HG02884 (cell line): ENCODE measurements at regions not wholly inside any gene's neighbourhood (a gene's known extent, or its start where the extent isn't known, plus 50 kb on each side); places are given as distances from the start of the nearest gene placed in this dataset.
"Not testable (repeated sequence)": the region's sequence is repeated elsewhere in the genome, so short reads cannot be mapped to it uniquely, and the experiment has no call there.

Experiments used
- ATAC-seq: cut with Tn5 transposase; IDR thresholded peaks from one replicate; pipeline ENCODE4 v1.9.1; 2021; ENCODE audit warnings: mild to moderate bottlenecking, moderate library complexity; ENCODE audit not compliant: unreplicated experiment

DNA sequence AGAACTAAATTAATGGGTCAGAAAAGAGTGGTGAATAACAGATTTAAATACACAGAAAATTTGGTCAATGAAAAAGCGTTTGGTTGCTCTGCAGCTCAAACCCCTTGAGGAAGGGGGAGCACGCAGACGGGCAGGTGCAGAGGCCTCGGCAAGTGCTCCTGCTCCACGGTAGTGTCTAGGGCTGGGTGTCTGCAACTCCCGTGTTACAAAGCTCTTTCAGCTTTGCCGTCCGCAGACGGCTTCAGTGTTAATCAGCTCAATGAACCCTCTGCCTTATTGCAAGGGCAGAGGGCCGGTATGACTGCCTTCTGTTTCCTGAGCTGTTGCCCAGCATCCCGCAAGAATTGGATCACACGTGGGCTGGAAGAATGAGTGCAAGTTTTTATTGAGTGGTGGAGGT is 125.7 kb upstream of the TRHDE start:
- ATAC-seq: no peak

DNA sequence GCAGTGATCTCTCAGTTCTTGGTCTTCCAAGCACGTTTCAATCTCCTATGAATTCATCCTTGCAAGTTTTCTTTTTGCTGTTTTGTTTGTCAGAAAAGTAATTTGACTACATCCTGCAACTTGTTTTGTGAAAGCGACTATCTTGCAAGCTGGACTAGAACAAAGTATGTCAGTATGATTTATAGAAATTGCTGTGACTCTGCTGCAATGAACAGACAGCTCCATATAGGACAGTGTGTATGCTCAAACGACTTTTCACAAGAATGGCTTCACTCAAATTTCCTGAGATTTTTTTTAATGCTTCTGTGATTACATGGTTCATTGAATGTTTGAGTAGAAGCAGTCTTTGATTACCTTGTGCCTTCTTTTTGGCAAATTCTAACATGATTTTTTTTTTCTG is 123.5 kb upstream of the TRHDE start:
- no peak for ATAC-seq

DNA sequence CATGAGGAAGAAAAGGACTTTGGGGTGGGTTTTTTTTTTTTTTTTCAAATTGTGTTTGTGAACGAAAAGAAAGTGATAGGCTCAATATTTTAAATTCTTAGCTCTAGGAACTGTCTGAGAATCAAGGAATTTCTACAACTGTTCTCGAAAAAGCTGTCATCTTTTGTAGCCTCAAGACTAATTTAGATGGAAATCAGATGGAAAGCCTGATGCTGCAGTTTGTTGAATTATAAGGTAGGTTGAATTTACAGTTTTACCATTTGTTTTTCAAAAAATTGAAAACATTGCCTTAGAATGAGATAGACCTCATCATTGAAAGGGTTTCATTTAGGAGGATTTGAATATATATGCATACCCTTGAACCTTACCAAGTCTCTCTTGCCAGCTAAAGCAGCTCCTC is 109.3 kb upstream of the TRHDE start:
- ATAC-seq: no peak

DNA sequence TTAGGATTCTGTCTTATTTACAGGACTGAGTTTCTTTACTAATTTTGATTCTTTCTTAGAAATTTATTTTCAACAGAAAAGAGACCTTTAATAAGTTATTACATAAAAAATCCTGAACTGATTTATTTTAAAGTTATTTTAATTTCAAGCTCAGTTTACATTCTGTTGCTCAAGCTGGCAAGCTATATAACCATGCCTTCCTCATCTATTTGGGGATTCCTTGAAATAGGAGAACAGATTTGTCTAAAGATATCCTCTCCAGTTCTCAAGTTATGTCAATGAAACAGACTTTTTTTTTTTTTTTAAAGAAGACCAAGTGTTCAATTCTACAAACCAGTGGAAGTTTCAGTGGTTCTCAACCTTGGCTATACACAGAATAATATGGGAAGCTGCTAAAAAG is 103.3 kb upstream of the TRHDE start:
- no peak for ATAC-seq

DNA sequence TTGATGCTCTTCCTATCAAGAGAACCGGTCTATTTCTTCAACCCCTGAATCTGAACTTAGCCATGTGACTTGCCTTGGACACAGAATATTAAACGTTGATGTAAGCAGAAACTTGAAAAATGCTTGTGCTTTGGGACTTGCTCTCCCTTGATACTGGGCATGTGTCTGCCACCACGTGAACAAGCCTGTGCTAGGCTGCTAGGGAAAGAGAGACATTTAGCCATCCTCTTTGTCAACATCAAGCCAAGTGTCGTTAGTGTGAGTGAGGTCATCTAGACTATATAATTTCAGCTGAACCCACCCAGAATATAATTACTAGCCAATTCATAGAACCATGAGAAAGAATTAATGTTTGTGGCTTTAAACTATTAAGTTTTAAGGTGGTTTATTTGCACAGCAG is 98.2 kb upstream of the TRHDE start:
- no peak for ATAC-seq

DNA sequence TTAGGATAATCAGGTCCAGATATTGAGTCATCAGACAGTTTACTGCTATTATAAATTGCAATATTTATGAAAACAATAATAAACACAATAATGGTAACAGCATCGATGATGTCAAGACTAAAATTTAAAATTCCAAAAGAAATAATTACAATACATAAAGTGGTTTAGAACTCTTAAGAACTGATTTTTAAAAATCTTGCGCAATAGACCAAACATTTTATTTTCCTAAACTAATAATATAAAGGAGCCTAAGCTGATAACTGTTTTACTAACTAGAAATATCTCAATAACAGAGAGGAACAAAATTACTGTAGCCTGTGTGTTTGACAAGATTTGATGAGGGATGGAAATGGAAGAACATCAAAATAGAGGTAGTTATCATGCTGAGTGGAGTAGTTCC is 93.9 kb upstream of the TRHDE start:
- ATAC-seq: no peak

DNA sequence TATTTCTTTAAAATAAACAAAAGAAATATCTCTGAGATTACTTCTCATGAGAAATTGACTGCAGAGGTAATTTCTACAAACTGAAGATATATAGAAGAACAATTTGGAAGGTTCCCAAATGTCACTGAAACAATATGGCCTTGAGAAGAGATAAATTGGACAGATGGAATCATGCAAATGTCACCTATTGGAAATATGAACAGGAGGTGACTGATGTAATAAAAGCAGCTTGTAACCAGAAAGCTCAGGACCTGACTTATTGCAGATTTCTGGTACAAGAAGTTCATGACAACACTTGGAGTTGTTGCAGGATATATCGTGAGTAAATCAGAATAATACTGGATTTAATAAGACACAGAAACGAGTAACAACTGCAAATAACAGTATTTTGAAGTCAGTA is 93.3 kb upstream of the TRHDE start:
- no peak for ATAC-seq

DNA sequence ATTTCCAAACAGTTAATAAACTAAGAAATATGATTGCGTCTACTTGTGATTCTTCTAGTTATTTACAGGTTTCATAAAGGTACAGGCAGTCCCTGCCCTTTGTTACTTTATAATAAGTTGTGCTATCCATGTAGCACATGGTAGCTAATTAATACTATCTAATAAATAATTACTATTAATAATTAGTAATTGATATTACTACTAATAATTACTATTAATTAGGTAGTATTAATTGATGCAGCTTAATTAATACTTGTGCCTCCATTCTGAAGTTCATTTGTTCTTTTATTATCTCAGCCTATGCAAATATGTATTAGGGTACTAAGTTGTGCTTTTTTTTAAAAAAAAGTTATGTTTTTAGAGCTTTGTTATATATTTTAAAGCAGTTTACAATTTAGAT is 92.3 kb upstream of the TRHDE start:
- ATAC-seq: no peak

DNA sequence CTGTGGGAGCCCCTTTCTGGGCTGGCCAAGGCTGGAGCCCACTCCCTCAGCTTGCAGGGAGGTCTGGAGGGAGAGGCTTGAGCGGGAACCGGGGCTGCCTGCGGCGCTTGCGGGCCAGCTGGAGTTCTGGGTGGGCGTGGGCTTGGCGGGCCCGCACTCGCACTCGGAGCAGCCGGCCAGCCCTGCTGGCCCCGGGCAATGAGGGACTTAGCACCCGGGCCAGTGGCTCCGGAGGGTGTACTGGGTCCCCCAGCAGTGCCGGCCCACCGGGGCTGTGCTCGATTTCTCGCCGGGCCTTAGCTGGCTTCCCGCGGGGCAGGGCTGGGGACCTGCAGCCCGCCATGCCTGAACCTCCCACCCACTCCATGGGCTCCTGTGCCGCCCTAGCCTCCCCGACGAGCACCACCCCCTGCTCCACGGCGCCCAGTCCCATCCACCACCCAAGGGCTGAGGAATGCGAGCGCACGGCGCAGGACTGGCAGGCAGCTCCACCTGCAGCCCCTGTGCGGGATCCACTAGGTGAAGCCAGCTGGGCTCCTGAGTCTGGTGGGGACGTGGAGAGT is 87.1 kb upstream of the TRHDE start:
- ATAC-seq: not testable (repeated sequence)

DNA sequence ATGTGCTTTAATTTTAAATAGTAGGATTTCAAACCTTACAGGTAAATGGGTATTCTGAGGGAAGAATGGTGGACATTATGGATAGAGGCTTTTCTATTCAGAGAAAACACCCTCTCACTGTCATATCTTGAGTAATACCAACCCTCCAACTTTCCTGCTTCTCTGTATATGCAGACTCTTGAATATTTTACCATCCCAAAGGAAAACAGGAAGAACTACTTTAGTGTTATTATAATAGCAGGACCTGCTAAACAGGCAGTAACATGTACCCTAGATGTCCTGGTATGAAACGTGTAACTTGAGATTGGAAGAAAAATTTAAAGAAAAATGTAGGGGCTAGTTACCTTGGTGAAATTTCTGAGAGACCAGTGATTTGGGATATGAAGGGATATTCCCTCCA is 82.9 kb upstream of the TRHDE start:
- no peak for ATAC-seq

DNA sequence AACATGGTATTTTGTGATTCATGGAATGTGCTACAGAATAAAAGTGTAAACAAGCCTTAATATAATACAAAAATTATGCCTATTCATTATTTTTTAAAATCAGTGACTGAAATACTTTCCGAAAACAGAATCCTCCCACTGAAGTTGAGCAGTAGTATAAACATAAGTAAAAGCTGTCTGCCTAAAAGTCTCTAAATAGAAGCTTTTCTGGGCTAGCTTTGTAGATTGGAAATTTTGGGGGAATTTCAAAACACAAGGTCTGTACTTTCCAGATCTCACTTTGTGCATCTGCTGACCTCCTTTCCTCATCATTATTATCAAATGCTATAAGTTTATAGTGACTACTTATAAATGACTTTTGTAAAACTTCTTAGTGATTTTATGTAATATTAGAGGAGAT is 80.4 kb upstream of the TRHDE start:
- ATAC-seq: peak; percentile 50

DNA sequence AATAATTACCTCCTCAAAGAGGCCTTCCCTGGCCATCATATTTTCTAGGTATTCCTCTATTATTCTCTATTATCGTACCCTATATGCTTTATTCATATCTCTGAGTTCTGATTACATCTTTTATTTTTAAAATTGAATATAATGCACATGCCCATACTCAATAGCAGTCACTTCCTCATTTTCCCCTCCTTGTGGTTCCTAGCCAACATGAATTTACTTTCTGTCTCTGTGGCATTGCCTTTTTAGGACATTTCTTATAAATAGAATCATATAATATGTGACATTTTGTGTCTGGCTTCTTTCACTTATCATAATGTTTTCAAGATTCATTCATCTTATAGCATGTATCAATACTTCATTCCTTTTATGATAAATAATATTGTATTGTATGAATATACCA is 74.4 kb upstream of the TRHDE start:
- no peak for ATAC-seq

DNA sequence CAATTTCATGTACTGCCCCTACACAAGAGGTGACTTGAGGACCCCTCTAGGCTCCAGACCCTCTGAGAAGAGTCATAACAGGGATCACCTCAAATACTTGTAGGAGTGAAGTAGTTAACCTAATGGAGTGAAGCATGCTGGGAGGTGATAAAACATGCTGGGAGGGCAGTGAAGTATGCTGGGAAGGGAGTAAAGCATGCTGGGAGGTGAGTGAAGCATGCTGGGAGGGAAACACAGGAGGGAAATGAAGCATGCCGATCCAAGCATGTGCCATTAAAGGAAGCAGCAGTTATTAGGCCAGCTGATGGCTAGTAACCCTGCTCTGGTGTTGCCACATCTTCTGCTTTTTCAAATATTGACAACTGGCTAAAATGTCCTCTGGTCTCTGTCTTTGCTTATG is 70.7 kb upstream of the TRHDE start:
- ATAC-seq: no peak

DNA sequence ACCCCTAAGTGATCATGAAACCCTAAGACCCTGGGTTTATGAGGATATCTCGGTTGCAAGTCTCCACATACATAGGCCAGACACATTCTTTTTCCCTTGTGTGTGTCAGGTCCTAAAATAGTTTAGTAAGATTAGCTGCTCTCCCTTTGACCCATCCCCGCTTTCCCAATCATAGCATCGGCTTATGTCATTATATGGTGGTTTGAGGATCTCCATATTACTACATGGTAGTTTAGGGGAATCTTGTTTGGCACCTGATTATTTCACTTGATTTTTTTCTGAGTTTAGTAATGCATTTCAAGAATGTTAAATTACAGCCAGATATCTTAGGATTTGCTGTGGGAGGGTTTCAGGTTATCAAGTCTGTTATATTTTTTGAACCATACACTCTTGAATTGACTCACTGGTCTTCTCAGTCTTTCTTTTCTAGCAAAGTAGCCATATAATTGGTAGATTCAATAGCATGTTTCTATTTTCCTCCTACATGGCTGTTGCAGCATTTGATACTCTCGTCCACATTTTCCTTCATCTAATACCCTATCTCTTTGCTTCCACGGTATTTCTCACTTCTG is 68.3 kb upstream of the TRHDE start:
- ATAC-seq: peak; percentile 70

DNA sequence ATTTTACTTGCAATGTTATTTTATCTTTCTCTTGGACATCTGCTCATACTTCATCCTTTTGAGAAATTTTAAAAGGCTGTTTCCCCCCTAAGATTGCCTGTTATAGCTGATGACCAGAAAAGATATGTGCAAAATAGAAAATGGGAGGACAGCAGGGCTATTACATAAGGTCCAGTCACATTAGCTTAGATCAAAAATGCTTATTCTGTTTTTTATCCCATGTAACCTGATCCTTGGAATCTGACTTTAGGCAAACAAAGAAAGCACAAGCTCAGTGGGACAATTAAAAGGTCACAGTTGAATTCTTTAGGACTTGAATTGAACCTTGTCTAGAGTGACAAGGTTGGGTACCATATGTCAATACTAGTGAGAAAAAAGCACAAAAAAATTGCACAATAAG is 65.1 kb upstream of the TRHDE start:
- ATAC-seq: no peak

DNA sequence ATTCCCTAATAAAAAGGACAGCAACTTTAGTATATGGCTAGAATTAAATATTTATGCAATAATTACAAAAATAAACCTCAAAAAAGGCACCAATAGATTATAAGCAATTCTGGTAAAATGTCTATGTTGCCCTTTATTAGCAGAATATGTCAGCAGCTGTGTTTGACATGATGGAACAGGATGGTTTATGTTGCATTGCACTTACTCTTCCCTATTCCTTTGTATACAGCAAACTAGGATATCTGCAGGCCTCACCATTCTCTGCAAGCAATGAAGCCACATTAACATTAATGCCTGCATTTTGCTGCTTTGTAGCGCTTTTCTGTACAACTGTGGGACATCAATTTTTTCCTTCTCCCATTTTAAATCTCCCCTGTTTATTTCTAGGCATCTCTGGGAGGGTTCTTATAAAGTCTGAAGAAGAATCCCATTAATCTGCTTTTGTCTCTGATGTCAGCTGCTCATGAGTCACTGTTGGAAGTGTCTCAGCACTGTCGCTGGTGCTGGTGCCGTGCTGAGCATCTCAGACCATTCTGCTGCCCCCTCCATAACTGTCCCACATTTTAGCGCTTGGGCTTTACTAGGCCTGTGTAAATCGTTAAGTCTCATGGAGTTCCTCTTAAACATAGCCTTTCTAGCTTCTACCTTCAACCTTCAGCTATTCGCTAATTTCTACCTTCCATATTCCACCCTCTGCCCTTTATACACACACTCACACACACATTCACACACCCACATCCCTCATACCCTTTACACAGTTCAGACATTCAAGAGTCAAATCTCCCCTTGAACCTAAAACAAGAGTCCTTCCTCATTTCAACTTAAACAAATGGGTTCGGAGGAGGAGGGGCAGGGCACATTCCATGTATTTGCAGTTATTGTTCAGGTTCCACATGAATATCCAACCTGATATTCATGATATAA is 64.4 kb upstream of the TRHDE start:
- ATAC-seq: no peak

DNA sequence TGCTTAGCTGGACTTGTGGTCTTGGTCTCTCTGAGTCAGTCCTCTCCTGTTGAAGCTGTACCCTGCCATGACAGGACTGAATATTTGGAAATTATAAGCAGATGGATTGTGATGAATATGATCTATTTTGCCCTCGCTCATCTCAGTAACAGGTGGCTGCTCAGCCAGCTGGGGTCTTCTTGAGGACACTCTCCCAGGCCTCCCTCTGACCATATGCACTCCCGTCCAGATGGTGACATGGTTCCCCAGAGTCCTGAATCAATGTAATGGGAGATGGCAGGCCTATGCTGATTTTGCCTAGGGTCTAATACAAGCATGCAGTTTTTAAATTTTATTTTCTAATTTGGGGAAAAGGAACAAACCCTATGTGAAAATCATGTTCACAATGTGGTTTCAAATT is 63.1 kb upstream of the TRHDE start:
- ATAC-seq: no peak

DNA sequence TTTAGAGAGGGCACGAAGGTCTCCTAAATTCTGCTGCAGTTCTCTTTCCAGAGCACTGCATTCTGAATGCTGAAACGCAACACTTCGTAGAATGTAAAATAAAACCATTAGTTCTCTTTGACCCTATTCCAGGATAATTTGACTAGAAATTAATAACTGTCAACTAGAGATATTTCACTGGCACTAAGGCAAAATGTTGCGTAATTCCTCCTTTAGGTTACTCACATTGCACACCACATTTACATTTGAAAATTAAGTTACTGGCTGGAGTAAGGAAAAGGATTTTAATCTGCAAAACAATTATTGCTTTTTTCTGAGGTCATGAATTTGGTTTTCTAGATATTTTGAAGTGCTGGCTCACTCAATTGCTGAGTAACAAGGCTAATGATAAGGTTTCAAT is 58.0 kb upstream of the TRHDE start:
- no peak for ATAC-seq

DNA sequence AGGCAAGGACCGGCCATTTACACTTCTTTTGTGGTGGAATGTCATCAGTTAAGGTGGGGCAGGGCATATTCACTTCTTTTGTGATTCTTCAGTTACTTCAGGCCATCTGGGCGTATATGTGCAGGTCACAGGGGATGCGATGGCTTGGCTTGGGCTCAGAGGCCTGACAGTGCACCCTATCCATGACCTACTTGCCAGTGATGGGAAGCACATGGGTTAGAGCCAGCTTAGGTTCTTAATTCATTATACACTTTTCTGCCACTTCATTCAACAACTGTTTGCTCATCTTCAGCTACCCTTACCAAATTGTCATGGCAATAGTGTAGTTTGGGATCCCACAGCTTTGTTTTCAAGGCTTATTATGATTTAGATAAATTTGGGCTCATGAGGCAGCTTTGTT is 56.9 kb upstream of the TRHDE start:
- not testable (repeated sequence) for ATAC-seq

DNA sequence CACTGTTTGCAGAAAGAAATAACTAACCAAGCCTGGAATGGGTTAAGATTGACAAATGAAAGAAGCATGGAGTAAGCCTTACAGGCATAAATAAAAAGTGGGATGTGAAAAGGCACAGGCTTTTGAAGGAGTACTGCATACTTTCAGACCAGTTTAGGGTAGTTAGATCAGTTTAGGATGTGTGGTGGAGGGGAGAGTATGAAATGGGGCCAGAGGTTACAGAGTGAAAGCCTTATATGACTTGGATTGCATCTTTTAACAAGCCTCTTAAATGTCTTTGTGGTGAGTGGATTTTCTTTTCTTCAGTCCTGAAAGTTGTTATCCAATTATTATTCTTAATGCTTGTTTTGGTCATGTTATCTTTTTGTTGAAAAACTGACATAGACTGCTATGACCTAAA is 52.2 kb upstream of the TRHDE start:
- ATAC-seq: no peak
